ENCODE measurements at regions not wholly inside any gene's neighbourhood (a gene's known extent, or its start where the extent isn't known, plus 50 kb on each side); places are given as distances from the start of the nearest gene placed in this dataset.
"Not testable (repeated sequence)": the region's sequence is repeated elsewhere in the genome, so short reads cannot be mapped to it uniquely, and the experiment has no call there.

- DNase-seq (ENCODE audit: extremely low spot score) = no peak
- TF ChIP-seq CTCF (IDR thresholded peaks at IDR 0.05; ENCODE audit: control extremely low read depth, extremely low read depth, low read depth, missing control alignments) = no peak
- CTCF ChIA-PET = no interaction called here
- POLR2A ChIA-PET = no interaction called here
These were observed 242.3 kb downstream of the CCER1 start for GRCh38 chr12:90712671-90713070.

- ChIA-PET CTCF (no interaction called here), POLR2A (no interaction called here)
- DNase-seq (ENCODE audit: extremely low spot score) = no peak
- no peak for TF ChIP-seq CTCF (IDR thresholded peaks at IDR 0.05; ENCODE audit: control extremely low read depth, extremely low read depth, low read depth, missing control alignments)
These were observed 244.3 kb downstream of the CCER1 start for GRCh38 chr12:90710711-90711110.

DNA sequence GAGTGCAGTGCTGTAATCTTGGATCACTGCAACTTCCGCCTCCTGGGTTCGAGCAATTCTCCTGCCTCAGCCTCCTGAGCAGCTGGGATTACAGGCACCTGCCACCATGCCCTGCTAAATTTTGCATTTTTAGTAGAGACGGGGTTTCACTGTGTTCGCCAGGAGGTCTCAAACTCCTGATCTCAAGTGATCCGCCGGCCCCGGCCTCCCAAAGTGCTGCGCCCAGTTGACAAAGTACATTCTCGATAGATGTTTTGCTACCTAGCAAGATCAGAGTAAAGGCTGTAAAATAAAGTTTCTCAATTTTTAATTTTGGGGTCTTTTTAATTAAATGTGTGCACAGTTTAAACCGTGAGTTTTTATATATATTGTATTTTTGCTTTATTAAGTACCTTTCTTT lies 248.9 kb downstream of the CCER1 start:
- TF ChIP-seq CTCF (IDR thresholded peaks at IDR 0.05; ENCODE audit: control extremely low read depth, extremely low read depth, low read depth, missing control alignments) = no peak
- CTCF ChIA-PET = no interaction called here
- POLR2A ChIA-PET = no interaction called here
- no peak for DNase-seq (ENCODE audit: extremely low spot score)

- ChIA-PET POLR2A (no interaction called here), CTCF (interaction anchor here (1.1 to 1.2 kb wide), 2 partner anchors 40 to 590 kb away, joined by 3 read pairs; no protein-coding TSS in a partner anchor)
- no peak for TF ChIP-seq CTCF (IDR thresholded peaks at IDR 0.05; ENCODE audit: control extremely low read depth, extremely low read depth, low read depth, missing control alignments)
- DNase-seq (ENCODE audit: extremely low spot score) = no peak
These were observed 259.6 kb downstream of the CCER1 start for GRCh38 chr12:90695415-90695814.

GRCh38 chr12:90690120-90690519 lies 264.9 kb downstream of the CCER1 start:
- TF ChIP-seq CTCF (IDR thresholded peaks at IDR 0.05; ENCODE audit: control extremely low read depth, extremely low read depth, low read depth, missing control alignments) = no peak
- CTCF ChIA-PET = no interaction called here

DNA sequence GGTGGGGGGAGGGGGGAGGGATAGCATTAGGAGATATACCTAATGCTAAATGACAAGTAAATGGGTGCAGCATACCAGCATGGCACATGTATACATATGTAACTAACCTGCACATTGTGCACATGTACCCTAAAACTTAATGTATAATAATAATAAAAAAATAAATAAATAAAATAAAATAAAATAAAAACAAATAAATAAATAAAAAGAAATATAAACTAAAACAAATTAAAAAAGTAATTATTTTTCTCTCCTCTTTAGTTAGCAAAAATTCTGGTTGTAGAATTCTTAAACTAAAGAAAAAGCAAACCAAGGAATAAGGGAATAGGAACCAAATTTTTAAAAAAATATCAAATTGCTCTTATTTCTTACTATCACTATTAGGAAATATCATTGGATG lies 267.3 kb downstream of the CCER1 start:
- CTCF ChIA-PET; POLR2A ChIA-PET; DNase-seq (ENCODE audit: extremely low spot score): not testable (repeated sequence)

More at GRCh38 chr12:90690120-90690519, 264.9 kb downstream of the CCER1 start:
- POLR2A ChIA-PET = no interaction called here
- DNase-seq (ENCODE audit: extremely low spot score) = no peak

DNA sequence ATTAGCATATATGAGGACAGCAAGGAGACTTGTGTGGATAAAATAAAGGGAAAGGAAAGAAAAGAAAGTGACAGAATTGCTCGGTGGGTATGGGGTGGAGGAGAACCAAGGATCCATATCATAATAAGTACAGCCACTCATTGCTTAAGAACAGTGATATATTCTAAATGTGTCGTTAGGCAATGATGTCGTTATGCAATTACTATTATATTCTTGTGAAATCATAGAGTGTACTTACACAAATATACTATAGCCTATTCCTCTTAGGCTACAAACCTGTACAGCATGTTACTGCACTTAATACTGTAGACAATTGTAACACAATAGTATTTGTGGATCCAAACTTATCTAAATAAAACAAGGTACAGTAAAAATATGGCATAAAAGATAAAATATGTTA lies 271.1 kb downstream of the CCER1 start:
- ChIA-PET POLR2A (no interaction called here), CTCF (no interaction called here)
- DNase-seq (ENCODE audit: extremely low spot score) = no peak
- TF ChIP-seq CTCF (IDR thresholded peaks at IDR 0.05; ENCODE audit: control extremely low read depth, extremely low read depth, low read depth, missing control alignments) = no peak

Measured in GM10248 (cell line).